ENCODE measurements at regions not wholly inside any gene's neighbourhood (a gene's known extent, or its start where the extent isn't known, plus 50 kb on each side); places are given as distances from the start of the nearest gene placed in this dataset.

DNA sequence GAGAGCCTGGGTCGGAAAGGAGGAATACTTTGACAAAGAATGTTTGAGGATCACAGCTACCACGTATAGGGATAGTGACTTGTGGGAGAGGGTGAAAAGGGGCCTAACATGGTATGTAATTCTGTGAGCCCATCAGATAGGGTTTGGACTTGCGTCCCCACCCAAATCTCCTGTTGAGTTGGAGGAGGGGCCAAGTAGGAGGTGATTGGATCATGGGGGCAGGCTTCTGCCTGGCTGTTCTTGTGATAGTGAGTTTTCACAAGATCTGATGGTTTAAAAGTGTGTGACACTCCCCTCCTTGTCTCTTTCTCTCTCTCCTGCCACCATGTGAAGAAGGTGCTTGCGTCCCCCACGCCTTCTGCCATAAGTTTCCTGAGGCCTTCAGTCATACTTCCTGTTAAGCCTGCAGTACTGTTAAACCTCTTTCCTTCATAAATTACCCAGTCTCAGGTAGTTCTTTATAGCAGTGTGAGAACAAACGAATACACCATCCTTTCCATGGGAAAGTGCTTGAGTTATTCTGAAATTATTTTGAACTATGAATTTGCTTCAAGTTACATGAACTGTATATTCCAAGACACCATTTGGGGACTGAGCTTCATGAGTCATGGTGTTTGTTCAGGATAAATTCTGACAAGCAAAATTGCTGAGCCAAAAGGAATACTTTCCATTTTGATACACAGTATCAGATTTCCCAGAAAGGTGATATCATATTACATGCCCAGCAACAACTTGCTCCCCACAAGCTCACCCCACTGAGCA lies 68.8 kb upstream of the SSBP2 start:
- CTCF ChIA-PET = no interaction called here
- H3K36me3 Mint-ChIP-seq (ENCODE audit: insufficient read depth, unreplicated experiment) = no peaks in the 10 kb centered on the region
- BruUV-seq (replicated peaks) = no TSS peak

DNA sequence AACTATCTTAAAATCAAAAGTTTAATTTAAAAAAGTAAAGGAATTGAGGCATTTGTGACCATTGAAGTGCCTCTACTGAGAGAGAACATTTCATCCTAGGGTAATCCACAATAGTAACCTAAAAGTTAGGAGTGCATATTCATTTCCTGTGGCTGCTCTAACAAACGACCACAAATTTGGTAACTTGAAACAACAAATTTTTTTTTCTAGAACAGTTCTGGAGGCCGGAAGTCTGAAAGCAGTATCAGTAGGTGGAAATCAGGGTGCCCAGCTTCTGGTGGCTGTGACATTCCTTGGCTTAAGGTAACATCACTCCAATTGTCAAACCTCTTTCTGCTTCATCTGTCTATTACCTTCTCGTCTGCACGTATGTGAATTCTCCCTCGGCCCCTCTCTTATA lies 67.1 kb upstream of the SSBP2 start:
- H3K4me3 Mint-ChIP-seq (ENCODE audit: unreplicated experiment) = no peak overlapping the region
- Histone ChIP-seq H3K9me3 (no peaks in the 10 kb centered on the region), H3K27me3 (replicated peaks; ENCODE audit: control insufficient read depth, insufficient read depth, low read length) (no peaks in the 10 kb centered on the region), H3K4me1 (no peaks in the 10 kb centered on the region), H3K4me3 (ENCODE audit: low read depth, low read length) (no peak overlapping the region), H3K36me3 (ENCODE audit: control insufficient read depth, insufficient read depth, low read length) (no peaks in the 10 kb centered on the region)
- ChIA-PET CTCF (no interaction called here), POLR2A (no interaction called here)
- no peaks in the 10 kb centered on the region for H3K36me3 Mint-ChIP-seq (ENCODE audit: insufficient read depth, unreplicated experiment)
- no peaks in the 10 kb centered on the region for H3K9me3 Mint-ChIP-seq (ENCODE audit: unreplicated experiment)
- H3K27ac Mint-ChIP-seq (ENCODE audit: unreplicated experiment) = no peak overlapping the region
- H3K27me3 Mint-ChIP-seq (ENCODE audit: insufficient read depth, unreplicated experiment) = peaks cover 11% of the 10 kb centered on the region
- no peak for DNase-seq
- TF ChIP-seq, protein P1, sequence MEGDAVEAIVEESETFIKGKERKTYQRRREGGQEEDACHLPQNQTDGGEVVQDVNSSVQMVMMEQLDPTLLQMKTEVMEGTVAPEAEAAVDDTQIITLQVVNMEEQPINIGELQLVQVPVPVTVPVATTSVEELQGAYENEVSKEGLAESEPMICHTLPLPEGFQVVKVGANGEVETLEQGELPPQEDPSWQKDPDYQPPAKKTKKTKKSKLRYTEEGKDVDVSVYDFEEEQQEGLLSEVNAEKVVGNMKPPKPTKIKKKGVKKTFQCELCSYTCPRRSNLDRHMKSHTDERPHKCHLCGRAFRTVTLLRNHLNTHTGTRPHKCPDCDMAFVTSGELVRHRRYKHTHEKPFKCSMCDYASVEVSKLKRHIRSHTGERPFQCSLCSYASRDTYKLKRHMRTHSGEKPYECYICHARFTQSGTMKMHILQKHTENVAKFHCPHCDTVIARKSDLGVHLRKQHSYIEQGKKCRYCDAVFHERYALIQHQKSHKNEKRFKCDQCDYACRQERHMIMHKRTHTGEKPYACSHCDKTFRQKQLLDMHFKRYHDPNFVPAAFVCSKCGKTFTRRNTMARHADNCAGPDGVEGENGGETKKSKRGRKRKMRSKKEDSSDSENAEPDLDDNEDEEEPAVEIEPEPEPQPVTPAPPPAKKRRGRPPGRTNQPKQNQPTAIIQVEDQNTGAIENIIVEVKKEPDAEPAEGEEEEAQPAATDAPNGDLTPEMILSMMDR (IDR thresholded peaks at IDR 0.05; ENCODE audit: insufficient read depth in 1 of 2, low read depth in 1 of 2, low read length in 1 of 2, severe bottlenecking in 1 of 2, unreplicated experiment in 1 of 2) = no peak
- BruUV-seq (replicated peaks) = no TSS peak
- H3K4me1 Mint-ChIP-seq (ENCODE audit: low read depth, unreplicated experiment) = peaks cover 4% of the 10 kb centered on the region
- intact Hi-C loops (cut with micrococcal nuclease; ENCODE audit: unreplicated experiment) = no loop called here

More for the DNA sequence above, 68.8 kb upstream of the SSBP2 start:
- Histone ChIP-seq H3K27me3 (replicated peaks; ENCODE audit: control insufficient read depth, insufficient read depth, low read length) (no peaks in the 10 kb centered on the region), H3K36me3 (ENCODE audit: control insufficient read depth, insufficient read depth, low read length) (no peaks in the 10 kb centered on the region), H3K9me3 (no peaks in the 10 kb centered on the region), H3K4me1 (no peaks in the 10 kb centered on the region), H3K4me3 (ENCODE audit: low read depth, low read length) (no peak overlapping the region)
- Mint-ChIP-seq H3K27ac (ENCODE audit: unreplicated experiment) (no peak overlapping the region), H3K4me3 (ENCODE audit: unreplicated experiment) (no peak overlapping the region), H3K9me3 (ENCODE audit: unreplicated experiment) (no peaks in the 10 kb centered on the region), H3K4me1 (ENCODE audit: low read depth, unreplicated experiment) (peaks cover 4% of the 10 kb centered on the region), H3K27me3 (ENCODE audit: insufficient read depth, unreplicated experiment) (peaks cover under 1% of the 10 kb centered on the region)
- TF ChIP-seq, protein P1 (IDR thresholded peaks at IDR 0.05; ENCODE audit: insufficient read depth in 1 of 2, low read depth in 1 of 2, low read length in 1 of 2, severe bottlenecking in 1 of 2, unreplicated experiment in 1 of 2) = no peak
- intact Hi-C loops (cut with micrococcal nuclease; ENCODE audit: unreplicated experiment) = no loop called here
- POLR2A ChIA-PET = no interaction called here
- no peak for DNase-seq

DNA sequence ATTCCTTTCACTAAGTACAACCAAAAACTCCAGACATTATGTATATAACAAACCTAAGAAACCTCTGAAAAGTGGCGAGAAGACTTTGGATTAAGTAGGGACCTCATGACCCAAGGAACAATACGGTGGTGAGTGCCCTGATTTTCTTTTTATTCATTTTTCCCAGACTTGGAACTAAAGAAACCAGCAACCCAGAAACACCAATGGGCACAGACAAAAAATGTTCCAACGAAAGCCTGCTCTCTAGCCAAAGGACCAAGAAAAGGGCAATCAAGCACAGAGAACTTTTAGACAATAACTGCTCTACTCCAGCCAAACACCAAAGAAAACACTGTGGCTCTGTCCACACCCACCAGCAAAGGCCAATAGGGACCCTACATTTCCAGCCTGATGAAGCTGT lies 66.2 kb upstream of the SSBP2 start:
- Mint-ChIP-seq H3K27ac (ENCODE audit: unreplicated experiment) (no peak overlapping the region), H3K27me3 (ENCODE audit: insufficient read depth, unreplicated experiment) (peaks cover 11% of the 10 kb centered on the region), H3K36me3 (ENCODE audit: insufficient read depth, unreplicated experiment) (no peaks in the 10 kb centered on the region), H3K4me1 (ENCODE audit: low read depth, unreplicated experiment) (peaks cover 4% of the 10 kb centered on the region), H3K9me3 (ENCODE audit: unreplicated experiment) (no peaks in the 10 kb centered on the region), H3K4me3 (ENCODE audit: unreplicated experiment) (no peak overlapping the region)
- H3K36me3 ChIP-seq (ENCODE audit: control insufficient read depth, insufficient read depth, low read length) = no peaks in the 10 kb centered on the region
- TF ChIP-seq, protein P1 (IDR thresholded peaks at IDR 0.05; ENCODE audit: insufficient read depth in 1 of 2, low read depth in 1 of 2, low read length in 1 of 2, severe bottlenecking in 1 of 2, unreplicated experiment in 1 of 2) = no peak
- H3K27me3 ChIP-seq (replicated peaks; ENCODE audit: control insufficient read depth, insufficient read depth, low read length) = no peaks in the 10 kb centered on the region
- H3K4me3 ChIP-seq (ENCODE audit: low read depth, low read length) = no peak overlapping the region
- CTCF ChIA-PET = no interaction called here
- intact Hi-C loops (cut with micrococcal nuclease; ENCODE audit: unreplicated experiment) = no loop called here
- no peaks in the 10 kb centered on the region for H3K4me1 ChIP-seq
- BruUV-seq (replicated peaks) = no TSS peak
- POLR2A ChIA-PET = no interaction called here
- no peak for DNase-seq
- no peaks in the 10 kb centered on the region for H3K9me3 ChIP-seq
